K562 (cell line): ENCODE measurements at regions not wholly inside any gene's neighbourhood (a gene's known extent, or its start where the extent isn't known, plus 50 kb on each side); places are given as distances from the start of the nearest gene placed in this dataset.

Experiments used
- AFF4 ChIP-seq: sonication (generic); formaldehyde crosslinking; IDR thresholded peaks from 2 replicates; pipeline ENCODE4 v1.8.0; 2023; ENCODE audit warnings: mild to moderate bottlenecking, missing genetic modification reagents
- ASH1L ChIP-seq: fragments of 450-650 bp; IDR thresholded peaks from 2 replicates; pipeline ENCODE4 v1.6.1; 2018; ENCODE audit warnings: borderline replicate concordance, mild to moderate bottlenecking, low read depth; ENCODE audit not compliant: partially characterized antibody
- CREB1 ChIP-seq, 2 experiments: sonication (generic) in 1 of 2; formaldehyde crosslinking in 1 of 2; IDR thresholded peaks; 2 replicates each; pipeline versions ENCODE4 v1.6.1 to v1.8.0; 2012 to 2022; ENCODE audit warnings: inconsistent platforms in 1 of 2, mild to moderate bottlenecking in 1 of 2, missing genetic modification reagents in 1 of 2, moderate library complexity in 1 of 2
- HNRNPL ChIP-seq: fragments of 200-400 bp; formaldehyde crosslinking; IDR thresholded peaks from 2 replicates; pipeline ENCODE4 v1.6.1; 2017; ENCODE audit warnings: low read depth, mild to moderate bottlenecking, low read length
- LCOR ChIP-seq: sonication (generic); formaldehyde crosslinking; IDR thresholded peaks from 2 replicates; pipeline ENCODE4 v1.8.0; 2022; ENCODE audit warnings: mild to moderate bottlenecking, missing genetic modification reagents
- MBD1 ChIP-seq: fragments of 250-450 bp; sonication (Bioruptor Pico); IDR thresholded peaks from 2 replicates; pipeline ENCODE4 v1.8.0; 2022; ENCODE audit warnings: inconsistent platforms
- MECOM ChIP-seq: fragments of 250-450 bp; sonication (Bioruptor Pico); IDR thresholded peaks from 2 replicates; pipeline ENCODE4 v1.8.0; 2022; ENCODE audit warnings: inconsistent platforms
- MIER1 ChIP-seq: fragments of 450-650 bp; IDR thresholded peaks from 2 replicates; pipeline ENCODE4 v1.6.1; 2016; ENCODE audit warnings: antibody characterized with exemption, mild to moderate bottlenecking, low read depth
- MLLT1 ChIP-seq, 2 experiments: fragments of 450-650 bp; IDR thresholded peaks; 2 replicates each; pipeline ENCODE4 v1.6.1; 2016
- NCOA1 ChIP-seq: fragments of 450-650 bp; IDR thresholded peaks from 2 replicates; pipeline ENCODE4 v1.6.1; 2016; ENCODE audit warnings: low read depth
- PHF8 ChIP-seq: fragments of 200-600 bp; sonication (generic); IDR thresholded peaks from 2 replicates; pipeline ENCODE4 v1.6.1; 2012; ENCODE audit warnings: mixed run types, mild to moderate bottlenecking, inconsistent platforms, low read length, moderate library complexity, borderline replicate concordance
- PHTF2 ChIP-seq: fragments of 250-450 bp; sonication (Bioruptor Pico); IDR thresholded peaks from 2 replicates; pipeline ENCODE4 v1.5.0; 2021; ENCODE audit warnings: mild to moderate bottlenecking
- PTBP1 ChIP-seq: fragments of 200-400 bp; formaldehyde crosslinking; IDR thresholded peaks from 2 replicates; pipeline ENCODE4 v1.6.1; 2017; ENCODE audit warnings: low read depth, low read length
- RB1 ChIP-seq: fragments of 450-650 bp; IDR thresholded peaks from 2 replicates; pipeline ENCODE4 v1.6.1; 2017; ENCODE audit warnings: low read depth, mild to moderate bottlenecking
- STAG1 ChIP-seq: sonication (generic); formaldehyde crosslinking; IDR thresholded peaks from 2 replicates; pipeline ENCODE4 v1.5.0; 2020; ENCODE audit warnings: missing genetic modification reagents, borderline replicate concordance
- TAL1 ChIP-seq: fragments of 450-650 bp; IDR thresholded peaks from 2 replicates; pipeline ENCODE4 v1.6.1; 2016; ENCODE audit warnings: mild to moderate bottlenecking
- ZBTB33 ChIP-seq: sonication (generic); formaldehyde crosslinking; IDR thresholded peaks from 2 replicates; pipeline ENCODE4 v1.8.1; 2023; ENCODE audit warnings: mild to moderate bottlenecking, missing genetic modification reagents
- ZNF224 ChIP-seq: sonication (generic); formaldehyde crosslinking; IDR thresholded peaks from 2 replicates; pipeline ENCODE4 v1.8.0; 2022; ENCODE audit warnings: mild to moderate bottlenecking, missing genetic modification reagents
- ZNF354B ChIP-seq: fragments of 250-450 bp; sonication (Bioruptor Pico); IDR thresholded peaks from 2 replicates; pipeline ENCODE4 v1.4.0; 2020
- ZNF77 ChIP-seq: fragments of 250-450 bp; sonication (Bioruptor Pico); IDR thresholded peaks from 2 replicates; pipeline ENCODE4 v1.5.0; 2020

- peak; percentile 45; the same call in 1 of the 2 replicates for TF ChIP-seq AFF4 (CRISPR knock-in tag)
- TF ChIP-seq ASH1L: no peak
- no peak for TF ChIP-seq ZNF224
- TF ChIP-seq PHTF2 (CRISPR knock-in tag): no peak
- TF ChIP-seq ZNF77 (CRISPR knock-in tag): no peak
- TF ChIP-seq STAG1 (CRISPR knock-in tag): peak; percentile 30; the same call in 1 of the 2 replicates
- TF ChIP-seq NCOA1: no peak
- TF ChIP-seq RB1: peak; percentile 94
- no peak for TF ChIP-seq ZBTB33 (CRISPR knock-in tag)
- TF ChIP-seq LCOR: 0 out of 2 replicates have a peak, but pooled peaks have one; percentile 28
- no peak for TF ChIP-seq MIER1
- TF ChIP-seq TAL1: no peak
- TF ChIP-seq ZNF354B (CRISPR knock-in tag): no peak
- TF ChIP-seq PTBP1: no peak
- no peak for TF ChIP-seq MECOM (CRISPR knock-in tag)
- no peak for TF ChIP-seq HNRNPL
- no peak for TF ChIP-seq PHF8
- peak in 1 of 2 experiments; percentile 87; a peak in 1 of 4 replicates for TF ChIP-seq MLLT1 (IDR thresholded peaks at IDR 0.05)
- TF ChIP-seq MBD1 (CRISPR knock-in tag): no peak
- no peak for TF ChIP-seq CREB1 (IDR thresholded peaks at IDR 0.05)
- TF ChIP-seq CREB1 (CRISPR knock-in tag; IDR thresholded peaks at IDR 0.05): peak; percentile 62; the same call in 1 of the 2 replicates
Measured at GRCh38 chr12:127280393-127281275, 986.3 kb upstream of the TMEM132C start (continued).
